PC-3 (cell line): ENCODE measurements at regions not wholly inside any gene's neighbourhood (a gene's known extent, or its start where the extent isn't known, plus 50 kb on each side); places are given as distances from the start of the nearest gene placed in this dataset.

ENCODE experiments used
- ATAC-seq: fragments of 200-7000 bp; cut with Tn5 transposase; 2 replicates; pipeline ENCODE4 v1.9.1; 2020; ENCODE audit warnings: mild to moderate bottlenecking, moderate library complexity
- BruUV-seq: library from RNA; stranded (reverse); fragments of 400-500 nt; replicated peaks from 2 replicates; lab custom pipeline; 2021; lab: Mats Ljungman, UMichigan
- CTCF ChIA-PET: fragments of 300-600 bp; sonication (Branson Sonifier 250); formaldehyde crosslinking; loops from one replicate; lab custom pipeline; 2022; ENCODE audit warnings: antibody characterized with exemption; lab: Charles Lee
- POLR2A ChIA-PET: fragments of 300-600 bp; sonication (Branson Sonifier 250); formaldehyde crosslinking; loops from one replicate; lab custom pipeline; 2022; ENCODE audit warnings: antibody characterized with exemption; ENCODE audit not compliant: unreplicated experiment; lab: Charles Lee
- DNase-seq: peaks from one replicate; pipeline ENCODE4 v3.0.0-alpha.2; 2015
- H2AFZ ChIP-seq: fragments of 300-600 bp; sonication (generic); 2 replicates; pipeline ENCODE4 v1.6.0; 2016; ENCODE audit warnings: antibody characterized with exemption, low read length
- H3F3A ChIP-seq: fragments of 300-600 bp; sonication (generic); one replicate; pipeline ENCODE4 v1.6.0; 2017; ENCODE audit warnings: antibody characterized with exemption, low read length, control low read depth, mild to moderate bottlenecking; ENCODE audit not compliant: unreplicated experiment
- H3K27ac ChIP-seq: fragments of 300-600 bp; sonication (generic); 2 replicates; pipeline ENCODE4 v1.5.1; 2016; ENCODE audit warnings: mild to moderate bottlenecking, low read length
- H3K27me3 ChIP-seq: fragments of 300-600 bp; sonication (generic); 2 replicates; pipeline ENCODE4 v1.6.1; 2016; ENCODE audit warnings: low read length, mixed read lengths
- H3K36me3 ChIP-seq: fragments of 300-600 bp; sonication (generic); 2 replicates; pipeline ENCODE4 v1.6.1; 2016; ENCODE audit warnings: low read depth, mixed run types, low read length, mixed read lengths
- H3K4me1 ChIP-seq: fragments of 300-600 bp; sonication (generic); 2 replicates; pipeline ENCODE4 v1.5.1; 2016; ENCODE audit warnings: low read length; ENCODE audit not compliant: insufficient read depth
- H3K4me2 ChIP-seq: fragments of 300-600 bp; sonication (generic); 2 replicates; pipeline ENCODE4 v1.6.0; 2016; ENCODE audit warnings: low read length
- H3K4me3 ChIP-seq: fragments of 300-600 bp; sonication (generic); 2 replicates; pipeline ENCODE4 v1.5.1; 2016; ENCODE audit warnings: mild to moderate bottlenecking, low read length, mixed read lengths
- H3K79me2 ChIP-seq: fragments of 300-600 bp; sonication (generic); 2 replicates; pipeline ENCODE4 v1.6.1; 2017; ENCODE audit warnings: low read length, mixed read lengths
- H3K9ac ChIP-seq: fragments of 300-600 bp; sonication (generic); 2 replicates; pipeline ENCODE4 v1.6.0; 2016; ENCODE audit warnings: mild to moderate bottlenecking, low read length
- H3K9me2 ChIP-seq: fragments of 300-600 bp; sonication (generic); replicated peaks from 2 replicates; pipeline ENCODE4 v1.6.1; 2016; ENCODE audit warnings: mixed run types, low read length, mixed read lengths
- H3K9me3 ChIP-seq: fragments of 300-600 bp; sonication (generic); 2 replicates; pipeline ENCODE4 v1.6.1; 2016; ENCODE audit warnings: low read length, mixed read lengths
- H4K20me1 ChIP-seq: fragments of 300-600 bp; sonication (generic); 2 replicates; pipeline ENCODE4 v1.6.1; 2016; ENCODE audit warnings: low read length, mixed read lengths
- CTCF ChIP-seq: fragments of 300-600 bp; sonication (generic); conservative IDR thresholded peaks from 2 replicates; pipeline ENCODE4 v1.5.1; 2017; ENCODE audit warnings: antibody characterized with exemption, low read depth, mild to moderate bottlenecking, low read length
- EZH2 ChIP-seq: fragments of 300-600 bp; sonication (generic); IDR thresholded peaks from one replicate; pipeline ENCODE4 v1.6.1; 2017; ENCODE audit warnings: antibody characterized with exemption, mild to moderate bottlenecking, low read length; ENCODE audit not compliant: unreplicated experiment
- EZH2phosphoT487 ChIP-seq: fragments of 300-600 bp; sonication (generic); IDR thresholded peaks from 2 replicates; pipeline ENCODE4 v1.6.1; 2018; ENCODE audit warnings: mild to moderate bottlenecking, antibody characterized with exemption, low read length, borderline replicate concordance
- intact Hi-C: fragments of 100-400 bp; cut with micrococcal nuclease; formaldehyde crosslinking; loops from 2 replicates; pipeline ENCODE4 v1.9.0; 2023

- H3K9ac ChIP-seq: no peak overlapping the region
- no TSS peak for BruUV-seq
- no peaks in the 10 kb centered on the region for H3K9me2 ChIP-seq
- no peak for TF ChIP-seq EZH2
- no peak for TF ChIP-seq EZH2phosphoT487
- TF ChIP-seq CTCF: no peak
- H3K4me3 ChIP-seq: no peak overlapping the region
- no peaks in the 10 kb centered on the region for H3K79me2 ChIP-seq
- ChIA-PET POLR2A (no interaction called here), CTCF (no interaction called here)
- no peak overlapping the region for H3K27ac ChIP-seq
- H3K4me2 ChIP-seq: no peak overlapping the region
- no peaks in the 10 kb centered on the region for H3K9me3 ChIP-seq
- H3K27me3 ChIP-seq: no peaks in the 10 kb centered on the region
- no peaks in the 10 kb centered on the region for H4K20me1 ChIP-seq
- no peak overlapping the region for H2AFZ ChIP-seq
- no peaks in the 10 kb centered on the region for H3F3A ChIP-seq
- intact Hi-C loops: no loop called here
- no peaks in the 10 kb centered on the region for H3K4me1 ChIP-seq
- no peak for ATAC-seq
- no peaks in the 10 kb centered on the region for H3K36me3 ChIP-seq
- no peak for DNase-seq
Measured at GRCh38 chr1:106995970-106996369, 60.5 kb upstream of the PRMT6 start.

- ATAC-seq (peak; percentile 49), DNase-seq (no peak)
- Histone ChIP-seq H3K27me3 (no peaks in the 10 kb centered on the region), H2AFZ (no peak overlapping the region), H3K27ac (no peak overlapping the region), H4K20me1 (no peaks in the 10 kb centered on the region), H3K36me3 (no peaks in the 10 kb centered on the region), H3K4me2 (no peak overlapping the region), H3K9me3 (no peaks in the 10 kb centered on the region), H3K79me2 (no peaks in the 10 kb centered on the region), H3K4me1 (no peaks in the 10 kb centered on the region), H3K4me3 (no peak overlapping the region), H3F3A (no peaks in the 10 kb centered on the region), H3K9me2 (no peaks in the 10 kb centered on the region), H3K9ac (no peak overlapping the region)
- intact Hi-C loops: no loop called here
- no TSS peak for BruUV-seq
- CTCF ChIA-PET: no interaction called here
- POLR2A ChIA-PET: no interaction called here
- no peak for TF ChIP-seq EZH2
- no peak for TF ChIP-seq EZH2phosphoT487
Measured at GRCh38 chr1:106998431-106999002, 58.0 kb upstream of the PRMT6 start.

- ChIA-PET POLR2A (no interaction called here), CTCF (no interaction called here)
- Histone ChIP-seq H3K79me2 (no peaks in the 10 kb centered on the region), H3F3A (no peaks in the 10 kb centered on the region), H3K36me3 (no peaks in the 10 kb centered on the region), H2AFZ (no peak overlapping the region), H3K4me3 (no peak overlapping the region), H3K4me2 (no peak overlapping the region), H3K27me3 (no peaks in the 10 kb centered on the region), H3K27ac (no peak overlapping the region), H3K9ac (no peak overlapping the region), H3K4me1 (no peaks in the 10 kb centered on the region), H3K9me3 (no peaks in the 10 kb centered on the region), H3K9me2 (no peaks in the 10 kb centered on the region), H4K20me1 (no peaks in the 10 kb centered on the region)
- intact Hi-C loops: no loop called here
- BruUV-seq: no TSS peak
- DNase-seq: no peak
- no peak for ATAC-seq
- TF ChIP-seq CTCF: no peak
- TF ChIP-seq EZH2phosphoT487: no peak
- TF ChIP-seq EZH2: no peak
Measured at GRCh38 chr1:107000902-107001301, 55.6 kb upstream of the PRMT6 start.
